Body of pancreas (tissue), 4 donors: ENCODE measurements at regions not wholly inside any gene's neighbourhood (a gene's known extent, or its start where the extent isn't known, plus 50 kb on each side); places are given as distances from the start of the nearest gene placed in this dataset.

Experiments used
- ATAC-seq: fragments of 150-250 bp; one replicate; pipeline ENCODE4 v1.9.1; 2016
- DNase-seq, 4 donors: peaks; one replicate each; pipeline ENCODE4 v3.0.0-alpha.2; 2019
- H3K27ac ChIP-seq, 4 donors: fragments of 200-600 bp; sonication (generic); 1 replicate in 3 of 4; 2 replicates in 1 of 4; pipeline versions ENCODE4 v1.5.1 to v1.6.1; 2016 to 2019; ENCODE audit warnings: mild to moderate bottlenecking in 1 of 4, mixed read lengths in 1 of 4, moderate library complexity in 1 of 4
- H3K27me3 ChIP-seq, 2 donors: fragments of 200-600 bp; sonication (generic); one replicate each; pipeline ENCODE4 v1.6.0; 2016; ENCODE audit warnings: mild to moderate bottlenecking in 1 of 2
- H3K36me3 ChIP-seq, 2 donors: fragments of 200-600 bp; sonication (generic); replicated peaks in 1 of 2; 2 replicates each; pipeline ENCODE4 v1.5.1; 2016; ENCODE audit warnings: low read depth in 2 of 2; ENCODE audit not compliant: insufficient read depth in 1 of 2
- H3K4me1 ChIP-seq: fragments of 200-600 bp; sonication (generic); one replicate; pipeline ENCODE4 v1.6.0; 2016
- H3K4me3 ChIP-seq, 2 donors: fragments of 200-600 bp; sonication (generic); 1 replicate in 1 of 2; 2 replicates in 1 of 2; pipeline ENCODE4 v1.5.1; 2016 to 2019
- H3K9me3 ChIP-seq, 3 donors: fragments of 200-600 bp; sonication (generic); 1 replicate in 2 of 3; 2 replicates in 1 of 3; pipeline ENCODE4 v1.5.1; 2016
- POLR2A ChIP-seq, 3 donors: fragments of 450-650 bp; IDR thresholded peaks; one replicate each; pipeline ENCODE4 v1.6.1; 2016; ENCODE audit warnings: antibody characterized with exemption in 3 of 3, mild to moderate bottlenecking in 2 of 3
- WGBS, 2 donors: methylation state at CpG; one replicate each; pipeline ENCODE4 v1.1.5; 2017; 5-methylcytosine and 5-hydroxymethylcytosine counted together
- intact Hi-C: fragments of 100-400 bp; cut with DNase I; formaldehyde crosslinking; loops from one replicate; pipeline ENCODE4 v1.15.1; 2023
- TF ChIP-seq, protein P1 (sequence below), 7 experiments: fragments of 450-650 bp in 4 of 7; fragments of 200-600 bp in 3 of 7; sonication (generic) in 3 of 7; IDR thresholded peaks; one replicate each; pipeline ENCODE4 v1.5.1; 2016 to 2019; ENCODE audit warnings: antibody characterized with exemption in 7 of 7

GRCh38 chr1:80579055-80579454 lies 1221.7 kb upstream of the ADGRL2 start:
- H3K4me1 ChIP-seq = no peaks in the 10 kb centered on the region
- no peaks in the 10 kb centered on the region for H3K9me3 ChIP-seq
- WGBS, 2 donors = 41 to 64% methylated on average over 1 of the region's 1 CpG
- no peak overlapping the region for H3K4me3 ChIP-seq
- no peaks in the 10 kb centered on the region for H3K36me3 ChIP-seq
- no peak overlapping the region for H3K27ac ChIP-seq
- TF ChIP-seq, protein P1, sequence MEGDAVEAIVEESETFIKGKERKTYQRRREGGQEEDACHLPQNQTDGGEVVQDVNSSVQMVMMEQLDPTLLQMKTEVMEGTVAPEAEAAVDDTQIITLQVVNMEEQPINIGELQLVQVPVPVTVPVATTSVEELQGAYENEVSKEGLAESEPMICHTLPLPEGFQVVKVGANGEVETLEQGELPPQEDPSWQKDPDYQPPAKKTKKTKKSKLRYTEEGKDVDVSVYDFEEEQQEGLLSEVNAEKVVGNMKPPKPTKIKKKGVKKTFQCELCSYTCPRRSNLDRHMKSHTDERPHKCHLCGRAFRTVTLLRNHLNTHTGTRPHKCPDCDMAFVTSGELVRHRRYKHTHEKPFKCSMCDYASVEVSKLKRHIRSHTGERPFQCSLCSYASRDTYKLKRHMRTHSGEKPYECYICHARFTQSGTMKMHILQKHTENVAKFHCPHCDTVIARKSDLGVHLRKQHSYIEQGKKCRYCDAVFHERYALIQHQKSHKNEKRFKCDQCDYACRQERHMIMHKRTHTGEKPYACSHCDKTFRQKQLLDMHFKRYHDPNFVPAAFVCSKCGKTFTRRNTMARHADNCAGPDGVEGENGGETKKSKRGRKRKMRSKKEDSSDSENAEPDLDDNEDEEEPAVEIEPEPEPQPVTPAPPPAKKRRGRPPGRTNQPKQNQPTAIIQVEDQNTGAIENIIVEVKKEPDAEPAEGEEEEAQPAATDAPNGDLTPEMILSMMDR (IDR thresholded peaks at IDR 0.05) = no peak
- no peak for TF ChIP-seq POLR2A (IDR thresholded peaks at IDR 0.05)
- intact Hi-C loops = no loop called here
- no peak for DNase-seq
- H3K27me3 ChIP-seq = no peaks in the 10 kb centered on the region
- ATAC-seq = no peak

GRCh38 chr1:80566867-80567266 lies 1233.9 kb upstream of the ADGRL2 start:
- no peaks in the 10 kb centered on the region for H3K27me3 ChIP-seq
- no peak overlapping the region for H3K4me3 ChIP-seq
- H3K27ac ChIP-seq = no peak overlapping the region
- H3K36me3 ChIP-seq = no peaks in the 10 kb centered on the region
- no peak for DNase-seq
- intact Hi-C loops = no loop called here
- TF ChIP-seq POLR2A (IDR thresholded peaks at IDR 0.05) = no peak
- TF ChIP-seq, protein P1 (IDR thresholded peaks at IDR 0.05) = no peak
- H3K9me3 ChIP-seq = no peaks in the 10 kb centered on the region
- no peaks in the 10 kb centered on the region for H3K4me1 ChIP-seq
- WGBS, 2 donors = 14 to 19% methylated on average over 2 of the region's 2 CpGs
- ATAC-seq = no peak

DNA sequence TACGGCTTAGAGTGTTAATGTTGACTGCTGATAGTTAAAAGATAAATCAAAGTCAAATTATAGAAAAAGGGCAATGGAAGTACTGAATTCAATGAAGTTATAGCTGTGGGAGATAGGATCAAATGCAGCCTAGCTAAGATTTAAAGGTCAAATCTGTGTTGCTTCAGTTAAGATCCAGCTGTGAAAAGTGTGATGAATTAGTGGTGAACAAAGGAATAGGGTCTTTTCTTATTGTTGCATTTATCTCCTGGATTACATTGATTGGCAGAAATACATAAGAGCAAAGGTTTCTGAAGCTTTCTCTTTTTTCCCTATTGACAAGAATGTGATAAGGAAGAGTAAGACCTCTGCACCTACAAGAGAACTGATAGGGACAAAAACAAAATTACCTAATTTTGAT lies 1234.6 kb upstream of the ADGRL2 start:
- no peak overlapping the region for H3K4me3 ChIP-seq
- DNase-seq (no peak), ATAC-seq (no peak)
- WGBS, 2 donors = 50 to 52% methylated on average over 1 of the region's 1 CpG
- no peaks in the 10 kb centered on the region for H3K9me3 ChIP-seq
- no peaks in the 10 kb centered on the region for H3K27me3 ChIP-seq
- intact Hi-C loops = no loop called here
- no peaks in the 10 kb centered on the region for H3K36me3 ChIP-seq
- no peak for TF ChIP-seq POLR2A (IDR thresholded peaks at IDR 0.05)
- TF ChIP-seq, protein P1 (IDR thresholded peaks at IDR 0.05) = no peak
- H3K4me1 ChIP-seq = no peaks in the 10 kb centered on the region
- no peak overlapping the region for H3K27ac ChIP-seq

- Histone ChIP-seq H3K4me3 (no peak overlapping the region), H3K9me3 (no peaks in the 10 kb centered on the region), H3K27ac (no peak overlapping the region), H3K36me3 (no peaks in the 10 kb centered on the region), H3K27me3 (no peaks in the 10 kb centered on the region), H3K4me1 (no peaks in the 10 kb centered on the region)
- 19 to 22% methylated on average over 1 of the region's 1 CpG for WGBS, 2 donors
- DNase-seq = no peak
- intact Hi-C loops = no loop called here
- TF ChIP-seq, protein P1 (IDR thresholded peaks at IDR 0.05) = no peak
- no peak for TF ChIP-seq POLR2A (IDR thresholded peaks at IDR 0.05)
- no peak for ATAC-seq
These were observed 1235.3 kb upstream of the ADGRL2 start for GRCh38 chr1:80565406-80565805.

GRCh38 chr1:80542231-80542630 lies 1258.5 kb upstream of the ADGRL2 start:
- Histone ChIP-seq H3K36me3 (no peaks in the 10 kb centered on the region), H3K27ac (no peak overlapping the region), H3K4me3 (no peak overlapping the region), H3K9me3 (no peaks in the 10 kb centered on the region), H3K4me1 (no peaks in the 10 kb centered on the region), H3K27me3 (no peaks in the 10 kb centered on the region)
- 66 to 80% methylated on average over 1 of the region's 1 CpG for WGBS, 2 donors
- DNase-seq (no peak), ATAC-seq (no peak)
- TF ChIP-seq, protein P1 (IDR thresholded peaks at IDR 0.05) = no peak
- no peak for TF ChIP-seq POLR2A (IDR thresholded peaks at IDR 0.05)
- intact Hi-C loops = no loop called here
